ENCODE measurements at regions not wholly inside any gene's neighbourhood (a gene's known extent, or its start where the extent isn't known, plus 50 kb on each side); places are given as distances from the start of the nearest gene placed in this dataset.

- Mint-ChIP-seq H3K36me3 (ENCODE audit: low read depth) (no peaks in the 10 kb centered on the region), H3K27ac (no peak overlapping the region), H3K9me3 (no peaks in the 10 kb centered on the region), H3K4me3 (no peak overlapping the region), H3K4me1 (no peaks in the 10 kb centered on the region), H3K27me3 (ENCODE audit: insufficient read depth) (no peaks in the 10 kb centered on the region)
- Histone ChIP-seq H3K9ac (ENCODE audit: extremely low read depth, low read length, poor library complexity, severe bottlenecking) (no peak overlapping the region), H3K4me1 (ENCODE audit: control insufficient read depth, insufficient read depth, low read length) (no peaks in the 10 kb centered on the region), H3K4me3 (ENCODE audit: low read length) (no peak overlapping the region), H3K27me3 (ENCODE audit: control insufficient read depth, insufficient read depth, low read length, poor library complexity, severe bottlenecking) (no peaks in the 10 kb centered on the region), H3K27ac (ENCODE audit: low read depth, low read length) (no peak overlapping the region), H3K9me3 (ENCODE audit: control insufficient read depth, low read length) (no peaks in the 10 kb centered on the region), H3K36me3 (ENCODE audit: control insufficient read depth, insufficient read depth, low read length) (no peaks in the 10 kb centered on the region)
- no peak for TF ChIP-seq CTCF (conservative IDR thresholded peaks at IDR 0.05)
- no peak for DNase-seq
Measured at GRCh38 chr5:158524070-158524469, 575.6 kb downstream of the EBF1 start.

DNA sequence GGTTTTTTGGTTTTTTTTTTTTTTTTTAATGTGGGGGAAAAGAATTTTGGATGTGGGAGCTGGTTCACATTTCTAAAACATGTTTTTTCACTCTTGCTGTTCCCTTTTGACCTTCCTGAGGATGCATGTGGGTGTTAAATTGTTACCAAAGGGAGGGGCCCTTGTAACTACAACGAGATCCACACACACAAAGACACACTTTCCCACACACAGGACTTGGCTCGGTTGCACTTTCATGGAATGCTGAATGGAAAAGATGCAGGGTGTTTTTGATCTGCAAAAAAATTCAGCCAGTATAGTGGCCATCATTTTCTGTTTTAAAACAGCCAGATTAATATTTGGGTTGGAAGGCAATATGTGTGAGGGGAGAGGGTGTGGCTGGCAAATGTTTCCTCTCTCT, 576.9 kb downstream of the EBF1 start:
- Histone ChIP-seq H3K27ac (ENCODE audit: low read depth, low read length) (no peak overlapping the region), H3K4me3 (ENCODE audit: low read length) (no peak overlapping the region), H3K36me3 (ENCODE audit: control insufficient read depth, insufficient read depth, low read length) (no peaks in the 10 kb centered on the region), H3K9ac (ENCODE audit: extremely low read depth, low read length, poor library complexity, severe bottlenecking) (no peak overlapping the region), H3K27me3 (ENCODE audit: control insufficient read depth, insufficient read depth, low read length, poor library complexity, severe bottlenecking) (no peaks in the 10 kb centered on the region), H3K4me1 (ENCODE audit: control insufficient read depth, insufficient read depth, low read length) (no peaks in the 10 kb centered on the region), H3K9me3 (ENCODE audit: control insufficient read depth, low read length) (no peaks in the 10 kb centered on the region)
- Mint-ChIP-seq H3K4me3 (no peak overlapping the region), H3K36me3 (ENCODE audit: low read depth) (no peaks in the 10 kb centered on the region), H3K4me1 (no peaks in the 10 kb centered on the region), H3K27ac (no peak overlapping the region), H3K9me3 (no peaks in the 10 kb centered on the region), H3K27me3 (ENCODE audit: insufficient read depth) (no peaks in the 10 kb centered on the region)
- WGBS, 2 experiments (ENCODE audit: insufficient coverage in 1 of 2, insufficient read length in 1 of 2) = 100% methylated on average over 2 of the region's 2 CpGs; no CpG with 5 or more reads in 1 of the 2 experiments
- DNase-seq = no peak
- TF ChIP-seq CTCF (conservative IDR thresholded peaks at IDR 0.05) = no peak

DNA sequence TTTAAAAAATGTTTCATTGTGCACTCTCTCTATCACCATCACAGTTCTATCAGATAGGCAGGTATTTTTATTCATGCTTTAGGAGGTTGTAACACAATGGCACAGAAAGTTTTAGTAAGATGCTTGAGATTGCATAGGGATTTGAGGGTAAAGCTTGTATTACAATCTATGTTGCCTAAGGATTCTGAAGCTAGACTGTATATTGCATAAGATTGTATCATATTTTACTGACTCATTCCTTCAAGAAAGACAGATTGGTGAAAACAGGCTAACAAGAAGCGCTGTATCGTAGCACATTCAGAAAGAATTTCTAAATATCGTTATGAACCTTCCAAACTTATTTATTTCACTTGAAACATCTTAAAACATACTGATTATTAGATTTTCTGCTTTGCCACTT, 577.7 kb downstream of the EBF1 start:
- Histone ChIP-seq H3K9ac (ENCODE audit: extremely low read depth, low read length, poor library complexity, severe bottlenecking) (no peak overlapping the region), H3K36me3 (ENCODE audit: control insufficient read depth, insufficient read depth, low read length) (no peaks in the 10 kb centered on the region), H3K27me3 (ENCODE audit: control insufficient read depth, insufficient read depth, low read length, poor library complexity, severe bottlenecking) (no peaks in the 10 kb centered on the region), H3K4me3 (ENCODE audit: low read length) (no peak overlapping the region), H3K27ac (ENCODE audit: low read depth, low read length) (no peak overlapping the region), H3K4me1 (ENCODE audit: control insufficient read depth, insufficient read depth, low read length) (peaks cover 5% of the 10 kb centered on the region), H3K9me3 (ENCODE audit: control insufficient read depth, low read length) (no peaks in the 10 kb centered on the region)
- no peak for DNase-seq
- Mint-ChIP-seq H3K4me3 (no peak overlapping the region), H3K27ac (no peak overlapping the region), H3K4me1 (peaks cover 5% of the 10 kb centered on the region), H3K36me3 (ENCODE audit: low read depth) (no peaks in the 10 kb centered on the region), H3K9me3 (no peaks in the 10 kb centered on the region), H3K27me3 (ENCODE audit: insufficient read depth) (no peaks in the 10 kb centered on the region)
- TF ChIP-seq CTCF (conservative IDR thresholded peaks at IDR 0.05) = no peak
- WGBS, 2 experiments (ENCODE audit: insufficient coverage in 1 of 2, insufficient read length in 1 of 2) = 90 to 100% methylated on average over 1 to 3 of the region's 3 CpGs

All from endodermal cell (in vitro differentiated cells).